Fibroblast of skin of right quadriceps (primary cell): ENCODE measurements at regions not wholly inside any gene's neighbourhood (a gene's known extent, or its start where the extent isn't known, plus 50 kb on each side); places are given as distances from the start of the nearest gene placed in this dataset.

ENCODE experiments used
- DNase-seq: peaks from one replicate; pipeline ENCODE4 v3.0.0-alpha.2; 2013

DNA sequence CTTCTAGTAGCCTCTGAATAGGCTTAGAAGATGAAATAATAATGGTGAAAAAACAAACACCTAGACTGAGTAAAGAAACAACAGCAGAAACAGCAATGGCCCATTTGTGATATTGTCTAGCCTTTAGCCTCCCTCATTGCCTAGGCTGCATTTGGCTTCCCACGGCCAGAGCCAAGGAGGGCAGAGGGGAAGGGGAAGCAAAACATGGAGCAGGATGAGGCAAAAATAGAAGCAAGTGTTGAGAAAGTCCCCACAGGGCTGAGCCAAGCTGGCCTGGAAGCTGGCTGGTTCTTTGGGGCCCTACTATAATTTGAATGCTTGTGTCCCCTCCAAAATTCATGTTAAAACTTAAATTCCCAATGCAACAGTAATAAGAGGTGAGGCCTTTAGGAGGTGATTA is 60.2 kb upstream of the KSR1 start:
- DNase-seq = no peak

DNA sequence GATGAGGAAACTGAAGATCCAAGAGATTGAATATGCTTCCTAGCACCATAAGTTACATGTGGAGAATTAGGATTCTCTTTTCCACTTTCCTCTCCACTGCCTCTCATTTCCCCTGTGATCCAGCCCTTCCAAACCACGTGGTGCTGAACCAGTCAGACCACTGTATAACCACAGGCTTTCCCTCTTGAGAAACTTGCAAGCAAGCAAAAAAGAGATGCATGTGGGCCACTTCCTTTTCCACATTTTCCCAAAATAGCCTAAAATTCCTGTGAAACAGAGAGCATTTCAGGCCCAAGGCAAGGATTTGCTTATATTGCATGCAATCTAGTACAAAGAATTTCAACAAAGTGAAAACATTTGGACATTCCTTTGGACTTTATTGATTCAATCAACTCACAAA is 59.3 kb upstream of the KSR1 start:
- peak; percentile 31 for DNase-seq

DNA sequence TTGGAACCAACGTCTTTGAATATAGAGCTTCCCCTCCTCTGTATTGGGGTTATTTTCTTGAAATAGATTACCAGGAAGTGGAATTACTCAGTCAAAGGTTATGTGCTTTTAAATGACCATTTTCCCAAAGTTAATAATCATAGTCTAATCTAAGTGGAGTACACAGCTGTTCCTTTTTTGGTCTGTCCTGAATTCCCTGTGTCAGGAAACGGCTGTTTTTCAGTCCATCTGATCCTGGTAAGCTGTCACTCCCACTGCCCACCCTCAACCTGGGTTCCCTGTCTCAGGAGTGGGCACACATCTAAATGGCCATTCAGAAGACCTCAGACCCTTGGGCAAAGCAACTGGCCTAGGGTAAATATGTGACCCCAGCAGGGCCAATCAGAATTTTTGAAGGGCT is 57.6 kb upstream of the KSR1 start:
- no peak for DNase-seq

DNA sequence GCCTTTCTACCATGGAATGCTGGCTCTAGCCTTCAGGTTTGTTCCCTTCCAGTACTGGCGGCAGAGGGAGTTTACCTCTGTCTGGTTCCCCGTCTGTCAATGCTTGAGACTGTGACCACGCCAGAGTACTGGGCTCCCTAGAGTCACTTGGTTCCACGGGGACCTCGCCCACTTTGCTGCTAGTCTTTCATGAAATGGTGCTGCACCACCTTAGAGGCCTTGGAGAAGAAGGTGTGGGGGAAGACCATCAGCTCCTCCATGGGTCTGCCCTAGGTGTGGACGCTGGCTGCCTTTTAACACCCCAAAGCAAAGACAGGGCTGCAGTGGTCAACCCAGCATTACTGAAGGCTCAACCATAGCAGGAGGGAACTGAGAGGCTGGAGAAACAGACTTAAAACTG is 55.3 kb upstream of the KSR1 start:
- DNase-seq = no peak

DNA sequence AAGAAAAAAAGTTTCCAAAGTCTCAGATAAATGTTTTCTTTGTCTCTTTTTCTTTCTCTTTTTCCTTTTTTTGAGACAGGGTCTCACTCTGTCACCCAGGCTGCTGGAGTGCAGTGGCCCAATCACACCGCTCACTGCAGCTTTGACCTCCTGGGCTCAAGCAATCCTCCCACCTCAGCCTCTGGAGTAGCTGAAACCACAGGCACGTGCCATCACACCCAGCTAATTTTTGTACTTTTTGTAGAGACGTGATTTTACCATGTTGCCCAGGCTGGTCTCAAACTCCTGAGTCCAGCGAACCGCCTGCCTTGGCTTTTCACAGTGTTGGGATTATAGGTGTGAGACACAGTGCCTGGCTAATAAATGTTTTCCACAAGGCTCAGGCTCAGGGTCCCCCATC is 53.3 kb upstream of the KSR1 start:
- DNase-seq = no peak

DNA sequence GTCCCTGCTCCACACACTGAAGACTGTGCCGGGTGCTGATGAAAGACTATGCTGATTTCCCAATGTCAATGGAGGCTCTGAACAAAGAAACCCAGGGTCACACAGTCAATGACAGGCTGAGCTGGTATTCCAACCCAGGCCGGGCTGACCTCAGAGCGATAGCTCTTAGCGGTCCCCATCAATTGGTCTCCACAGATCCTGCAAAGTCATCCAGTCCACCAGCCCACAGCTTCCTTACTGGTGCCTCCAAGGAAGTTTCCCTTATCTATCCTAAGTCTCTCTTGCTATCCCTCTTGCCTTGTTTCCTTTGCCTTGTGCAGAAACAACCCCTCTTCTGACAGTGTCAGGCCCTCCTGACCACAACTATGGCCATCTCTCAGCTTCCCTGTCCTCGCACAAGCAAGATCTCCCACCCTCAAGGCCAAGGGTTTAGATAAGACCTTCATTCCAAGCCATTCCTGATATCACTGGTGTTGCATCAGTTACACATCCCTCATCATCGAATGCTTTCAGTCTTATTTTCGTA is 52.7 kb upstream of the KSR1 start:
- no peak for DNase-seq

DNA sequence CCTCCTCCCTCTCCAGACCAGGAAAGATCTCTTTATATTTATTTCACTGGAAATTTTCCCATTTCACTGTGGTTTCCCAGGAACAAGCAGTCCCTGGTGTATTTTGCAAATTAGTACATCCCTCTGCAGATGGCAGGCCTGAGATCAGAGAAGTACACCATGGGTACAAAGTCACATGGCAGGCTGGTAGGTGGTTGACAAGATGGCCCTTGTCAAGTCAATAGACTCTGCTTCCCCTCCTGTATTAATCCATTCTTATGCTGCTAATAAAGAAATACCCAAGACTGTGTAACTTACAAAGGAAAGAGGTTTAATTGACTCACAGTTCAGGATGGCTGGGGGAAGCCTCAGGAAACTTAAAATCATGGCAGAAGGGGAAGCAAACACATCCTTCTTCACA is 51.6 kb upstream of the KSR1 start:
- no peak for DNase-seq
